Caco-2 (cell line): ENCODE measurements at regions not wholly inside any gene's neighbourhood (a gene's known extent, or its start where the extent isn't known, plus 50 kb on each side); places are given as distances from the start of the nearest gene placed in this dataset.

Source experiments
- BruUV-seq: library from RNA; stranded (reverse); fragments of 400-500 nt; replicated peaks from 2 replicates; lab custom pipeline; 2021; lab: Mats Ljungman, UMichigan
- CTCF ChIA-PET: fragments of 300-600 bp; sonication (Branson Sonifier 250); formaldehyde crosslinking; loops from one replicate; lab custom pipeline; 2022; ENCODE audit warnings: antibody characterized with exemption; lab: Charles Lee
- POLR2A ChIA-PET: fragments of 300-600 bp; sonication (Branson Sonifier 250); formaldehyde crosslinking; loops from one replicate; lab custom pipeline; 2022; ENCODE audit warnings: antibody characterized with exemption; lab: Charles Lee
- DNase-seq, 2 experiments: peaks; one replicate each; pipeline versions ENCODE4 v3.0.0 to v3.0.0-alpha.2; 2020 to 2022
- H3K27me3 ChIP-seq: replicated peaks from 2 replicates; pipeline ENCODE4 v1.6.0; 2011; ENCODE audit warnings: low read length; ENCODE audit not compliant: control insufficient read depth, insufficient read depth
- H3K36me3 ChIP-seq: 2 replicates; pipeline ENCODE4 v1.5.1; 2011; ENCODE audit warnings: low read length; ENCODE audit not compliant: control insufficient read depth, insufficient read depth
- H3K4me1 ChIP-seq: fragments of 250-450 bp; sonication (Bioruptor Pico); 2 replicates; pipeline ENCODE4 v1.5.1; 2020; ENCODE audit warnings: mild to moderate bottlenecking
- H3K4me3 ChIP-seq: 2 replicates; pipeline ENCODE4 v1.5.1; 2011; ENCODE audit warnings: low read depth, mild to moderate bottlenecking, control low read depth, low read length
- H3K9me3 ChIP-seq: fragments of 250-450 bp; sonication (Bioruptor Pico); 2 replicates; pipeline ENCODE4 v1.5.1; 2020; ENCODE audit warnings: mild to moderate bottlenecking, moderate library complexity
- H3K27ac Mint-ChIP-seq: one replicate; pipeline ENCODE4 v1.8.0; 2022; ENCODE audit warnings: mixed read lengths; ENCODE audit not compliant: unreplicated experiment
- H3K27me3 Mint-ChIP-seq: one replicate; pipeline ENCODE4 v1.8.0; 2022; ENCODE audit warnings: mixed read lengths; ENCODE audit not compliant: insufficient read depth, unreplicated experiment
- H3K36me3 Mint-ChIP-seq: one replicate; pipeline ENCODE4 v1.8.0; 2022; ENCODE audit warnings: mild to moderate bottlenecking, mixed read lengths; ENCODE audit not compliant: insufficient read depth, unreplicated experiment
- H3K4me1 Mint-ChIP-seq: one replicate; pipeline ENCODE4 v1.8.0; 2022; ENCODE audit warnings: low read depth, mixed read lengths; ENCODE audit not compliant: unreplicated experiment
- H3K4me3 Mint-ChIP-seq: one replicate; pipeline ENCODE4 v1.8.0; 2022; ENCODE audit warnings: mild to moderate bottlenecking, moderate library complexity, mixed read lengths; ENCODE audit not compliant: unreplicated experiment
- H3K9me3 Mint-ChIP-seq: one replicate; pipeline ENCODE4 v1.8.0; 2022; ENCODE audit warnings: mixed read lengths; ENCODE audit not compliant: unreplicated experiment
- CTCF ChIP-seq, 2 experiments: fragments of 200-600 bp in 1 of 2; IDR thresholded peaks; 1 replicate in 1 of 2; 2 replicates in 1 of 2; pipeline versions ENCODE4 v1.5.1 to v1.8.0; 2011 to 2022; ENCODE audit warnings: antibody characterized with exemption in 1 of 2, control low read depth in 1 of 2, inconsistent platforms in 1 of 2, low read depth in 1 of 2, low read length in 1 of 2, mild to moderate bottlenecking in 1 of 2, moderate library complexity in 1 of 2; ENCODE audit not compliant: insufficient read depth in 1 of 2, severe bottlenecking in 1 of 2, unreplicated experiment in 1 of 2
- intact Hi-C: fragments of 100-400 bp; cut with micrococcal nuclease; formaldehyde crosslinking; loops from one replicate; pipeline ENCODE4 v1.10.0; 2022; ENCODE audit not compliant: unreplicated experiment

GRCh38 chr14:96723946-96724345 lies 73.2 kb upstream of the VRK1 start:
- H3K4me1 ChIP-seq, result no peaks in the 10 kb centered on the region
- no peaks in the 10 kb centered on the region for H3K36me3 ChIP-seq
- H3K27ac Mint-ChIP-seq, result no peak overlapping the region
- TF ChIP-seq CTCF (IDR thresholded peaks at IDR 0.05; ENCODE audit: insufficient read depth in 1 of 2, low read depth in 1 of 2, low read length in 1 of 2, severe bottlenecking in 1 of 2, unreplicated experiment in 1 of 2), result no peak
- H3K9me3 ChIP-seq, result no peaks in the 10 kb centered on the region
- H3K4me3 ChIP-seq, result no peak overlapping the region
- ChIA-PET CTCF (no interaction called here), POLR2A (no interaction called here)
- H3K36me3 Mint-ChIP-seq, result peaks cover 4% of the 10 kb centered on the region
- DNase-seq, result no peak
- no TSS peak for BruUV-seq
- H3K9me3 Mint-ChIP-seq, result no peaks in the 10 kb centered on the region
- intact Hi-C loops, result no loop called here
- 0 out of 2 replicates have a peak, but pooled peaks cover 2% of the 10 kb centered on the region for H3K27me3 ChIP-seq
- no peak overlapping the region for H3K4me3 Mint-ChIP-seq
- H3K27me3 Mint-ChIP-seq, result peaks cover 13% of the 10 kb centered on the region
- no peaks in the 10 kb centered on the region for H3K4me1 Mint-ChIP-seq

DNA sequence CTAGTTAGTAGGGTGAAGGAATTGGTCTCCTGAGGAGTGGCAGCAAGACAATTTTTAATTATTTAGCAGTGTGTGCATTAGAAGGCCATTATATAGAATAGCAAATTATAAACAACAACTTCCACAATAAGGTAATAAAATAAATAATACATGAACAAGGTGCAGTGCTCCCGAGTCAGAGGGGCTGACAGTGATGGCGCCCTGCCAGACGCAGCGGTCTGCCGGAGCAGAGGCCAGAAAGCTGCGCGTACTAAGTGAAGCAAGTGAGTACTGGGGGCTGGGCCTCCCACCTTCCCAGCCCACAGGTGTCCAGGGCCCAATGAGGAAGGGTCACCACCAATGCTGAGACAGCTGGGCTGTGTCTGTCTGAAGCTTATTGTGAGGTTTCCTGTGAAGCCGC lies 72.0 kb upstream of the VRK1 start:
- Histone ChIP-seq H3K4me1 (no peaks in the 10 kb centered on the region), H3K27me3 (0 out of 2 replicates have a peak, but pooled peaks cover 2% of the 10 kb centered on the region), H3K36me3 (no peaks in the 10 kb centered on the region), H3K9me3 (no peaks in the 10 kb centered on the region), H3K4me3 (no peak overlapping the region)
- CTCF ChIA-PET, result no interaction called here
- Mint-ChIP-seq H3K27ac (no peak overlapping the region), H3K9me3 (no peaks in the 10 kb centered on the region), H3K4me3 (no peak overlapping the region), H3K4me1 (no peaks in the 10 kb centered on the region), H3K27me3 (peaks cover 13% of the 10 kb centered on the region), H3K36me3 (peaks cover 4% of the 10 kb centered on the region)
- TF ChIP-seq CTCF (IDR thresholded peaks at IDR 0.05; ENCODE audit: insufficient read depth in 1 of 2, low read depth in 1 of 2, low read length in 1 of 2, severe bottlenecking in 1 of 2, unreplicated experiment in 1 of 2), result no peak
- POLR2A ChIA-PET, result no interaction called here
- no peak for DNase-seq
- no TSS peak for BruUV-seq
- intact Hi-C loops, result no loop called here

DNA sequence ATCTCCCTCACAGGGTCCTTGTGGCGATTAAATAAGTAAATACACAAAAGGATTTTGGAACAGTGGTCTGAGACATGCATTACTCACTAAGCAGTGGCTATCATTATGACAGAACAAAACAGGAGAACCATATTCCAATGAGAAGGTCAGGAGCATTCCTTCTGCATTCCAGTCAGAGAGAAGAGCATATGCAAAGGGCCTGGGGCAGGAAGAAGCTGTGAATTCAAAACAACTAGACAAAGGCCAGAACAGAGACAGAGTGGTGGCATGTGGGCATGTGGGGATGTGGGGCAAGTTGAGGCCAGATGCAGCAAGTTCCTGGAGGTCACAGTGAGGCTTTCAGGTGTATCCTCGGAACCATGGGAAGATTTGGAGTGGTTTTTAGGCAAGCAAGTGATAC lies 70.1 kb upstream of the VRK1 start:
- intact Hi-C loops, result no loop called here
- H3K36me3 ChIP-seq, result no peaks in the 10 kb centered on the region
- no peaks in the 10 kb centered on the region for H3K4me1 Mint-ChIP-seq
- H3K27me3 Mint-ChIP-seq, result peaks cover 20% of the 10 kb centered on the region
- no peak overlapping the region for H3K4me3 ChIP-seq
- no peak overlapping the region for H3K27ac Mint-ChIP-seq
- DNase-seq, result no peak
- no peaks in the 10 kb centered on the region for H3K9me3 ChIP-seq
- no peaks in the 10 kb centered on the region for H3K4me1 ChIP-seq
- peaks cover 2% of the 10 kb centered on the region; the same call in 1 of the 2 replicates for H3K27me3 ChIP-seq
- peaks cover 4% of the 10 kb centered on the region for H3K36me3 Mint-ChIP-seq
- no peaks in the 10 kb centered on the region for H3K9me3 Mint-ChIP-seq
- ChIA-PET CTCF (no interaction called here), POLR2A (no interaction called here)
- no TSS peak for BruUV-seq
- no peak for TF ChIP-seq CTCF (IDR thresholded peaks at IDR 0.05; ENCODE audit: insufficient read depth in 1 of 2, low read depth in 1 of 2, low read length in 1 of 2, severe bottlenecking in 1 of 2, unreplicated experiment in 1 of 2)
- no peak overlapping the region for H3K4me3 Mint-ChIP-seq
